ACC112 (cell line): ENCODE measurements at regions not wholly inside any gene's neighbourhood (a gene's known extent, or its start where the extent isn't known, plus 50 kb on each side); places are given as distances from the start of the nearest gene placed in this dataset.

Source experiments
- H2AFZ ChIP-seq: fragments of 200-600 bp; sonication (generic); one replicate; pipeline ENCODE4 v1.6.0; 2017; ENCODE audit warnings: antibody characterized with exemption, low read length; ENCODE audit not compliant: unreplicated experiment
- H3K27ac ChIP-seq: fragments of 200-600 bp; sonication (generic); 2 replicates; pipeline ENCODE4 v1.5.1; 2014; ENCODE audit warnings: low read depth, mild to moderate bottlenecking, antibody characterized with exemption, low read length, moderate library complexity
- H3K27me3 ChIP-seq: fragments of 200-600 bp; sonication (generic); 2 replicates; pipeline ENCODE4 v1.6.1; 2014; ENCODE audit warnings: mild to moderate bottlenecking, antibody characterized with exemption, low read length, moderate library complexity, mixed read lengths; ENCODE audit not compliant: insufficient read depth
- H3K36me3 ChIP-seq: fragments of 200-600 bp; sonication (generic); 2 replicates; pipeline ENCODE4 v1.6.1; 2016; ENCODE audit warnings: mild to moderate bottlenecking, antibody characterized with exemption, low read length, moderate library complexity, mixed read lengths; ENCODE audit not compliant: insufficient read depth
- H3K4me1 ChIP-seq: fragments of 200-600 bp; sonication (generic); one replicate; pipeline ENCODE4 v1.6.1; 2016; ENCODE audit warnings: low read length, mixed read lengths; ENCODE audit not compliant: insufficient read depth, unreplicated experiment, control insufficient read depth
- H3K4me3 ChIP-seq: fragments of 200-600 bp; sonication (generic); 2 replicates; pipeline ENCODE4 v1.5.1; 2014; ENCODE audit warnings: mild to moderate bottlenecking, low read depth, low read length
- H3K79me2 ChIP-seq: fragments of 200-600 bp; sonication (generic); one replicate; pipeline ENCODE4 v1.6.0; 2016; ENCODE audit warnings: low read length; ENCODE audit not compliant: control insufficient read depth, unreplicated experiment, insufficient read depth

DNA sequence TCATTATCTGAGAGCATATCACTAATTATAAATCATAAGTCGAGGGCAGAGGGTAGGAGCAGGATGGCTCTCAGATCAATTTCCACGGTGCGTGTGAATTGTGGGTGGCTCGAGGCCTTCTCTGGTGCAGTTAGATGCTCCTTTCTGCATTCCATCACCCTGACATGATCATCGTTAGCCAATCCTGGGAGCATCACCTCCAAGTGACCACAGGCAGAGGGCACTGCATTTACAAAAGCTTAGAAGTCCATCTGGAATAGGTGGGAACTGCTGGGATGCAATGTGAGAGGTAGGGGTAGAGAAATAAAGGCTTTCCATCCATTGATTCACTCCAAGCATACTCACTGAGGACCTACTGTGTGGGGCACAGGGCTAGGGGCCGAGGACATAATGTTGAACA lies 538.2 kb upstream of the TBX3 start:
- Histone ChIP-seq H3K27ac (no peak overlapping the region), H3K27me3 (no peaks in the 10 kb centered on the region), H2AFZ (no peak overlapping the region)

DNA sequence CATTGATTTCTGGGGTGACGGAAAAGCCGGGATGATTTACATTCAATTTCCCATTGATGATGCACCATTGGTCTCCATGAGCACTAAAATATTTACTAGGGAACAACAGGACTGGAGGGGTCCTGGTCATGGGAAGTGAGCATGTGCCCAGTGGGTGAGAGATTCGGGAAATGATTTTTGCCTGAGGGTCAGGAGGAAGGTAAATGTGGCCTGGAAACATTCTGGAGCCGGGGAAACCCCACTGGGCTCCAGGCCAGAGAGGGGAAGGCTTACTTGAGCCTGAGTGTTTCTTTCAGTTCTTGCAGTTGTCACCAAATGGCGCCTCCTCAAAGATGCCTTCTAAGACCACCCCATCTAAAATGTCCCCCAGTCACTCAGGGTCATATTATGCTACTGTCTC lies 532.3 kb upstream of the TBX3 start:
- Histone ChIP-seq H3K27me3 (no peaks in the 10 kb centered on the region; the same call in 1 of the 2 replicates), H3K27ac (no peak overlapping the region), H3K4me3 (no peak overlapping the region), H3K4me1 (no peaks in the 10 kb centered on the region), H2AFZ (no peak overlapping the region), H3K79me2 (no peaks in the 10 kb centered on the region), H3K36me3 (no peaks in the 10 kb centered on the region)

More for the DNA sequence above, 538.2 kb upstream of the TBX3 start:
- Histone ChIP-seq H3K4me1 (peaks cover 19% of the 10 kb centered on the region), H3K79me2 (no peaks in the 10 kb centered on the region), H3K36me3 (no peaks in the 10 kb centered on the region), H3K4me3 (no peak overlapping the region)

DNA sequence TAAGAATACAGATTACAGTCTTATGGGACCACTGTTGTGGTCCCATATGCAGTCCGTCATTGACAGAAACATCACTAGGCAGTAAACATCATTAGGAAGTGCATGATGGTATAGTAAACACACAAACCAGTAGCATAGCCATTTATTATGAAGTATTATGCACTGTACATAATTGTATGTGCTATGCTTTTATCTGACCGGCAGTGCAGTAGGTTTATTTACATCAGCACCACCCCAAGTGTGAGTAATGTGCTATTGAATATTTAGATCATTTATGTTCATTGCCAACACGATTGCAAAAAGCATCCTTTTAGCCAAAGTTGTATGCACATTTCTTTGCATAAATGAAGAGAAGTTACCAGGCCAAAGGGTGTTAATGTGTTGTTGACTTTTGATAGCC lies 531.6 kb upstream of the TBX3 start:
- H3K27ac ChIP-seq: no peak overlapping the region
- no peaks in the 10 kb centered on the region for H3K4me1 ChIP-seq
- H3K4me3 ChIP-seq: no peak overlapping the region
- no peaks in the 10 kb centered on the region for H3K79me2 ChIP-seq
- H2AFZ ChIP-seq: no peak overlapping the region
- H3K27me3 ChIP-seq: no peaks in the 10 kb centered on the region; the same call in 1 of the 2 replicates
- H3K36me3 ChIP-seq: no peaks in the 10 kb centered on the region

DNA sequence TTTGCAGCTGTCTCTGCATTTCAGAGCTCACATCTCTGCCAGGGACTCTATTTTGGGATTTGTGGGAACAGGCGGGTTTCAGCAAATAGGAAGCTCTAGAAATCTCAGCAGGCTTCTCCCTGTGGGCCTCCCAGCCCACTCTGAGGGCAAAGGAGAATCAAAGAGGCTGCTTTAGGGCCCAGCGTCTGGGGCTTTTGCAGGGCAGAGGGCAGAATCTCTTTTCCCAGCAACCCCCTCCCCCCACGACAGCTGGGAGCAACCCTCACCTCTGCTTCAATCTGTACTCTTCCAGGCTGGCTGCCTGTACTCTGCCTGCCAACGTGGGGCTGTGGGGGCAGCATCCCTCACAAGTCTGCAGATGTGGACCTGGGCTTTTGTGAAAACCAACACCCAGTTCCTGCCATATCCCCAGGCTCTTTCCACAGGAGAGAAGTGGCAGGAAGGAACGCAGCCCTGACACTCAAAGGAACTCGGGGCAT lies 529.6 kb upstream of the TBX3 start:
- Histone ChIP-seq H3K4me1 (no peaks in the 10 kb centered on the region), H2AFZ (no peak overlapping the region), H3K27me3 (no peaks in the 10 kb centered on the region; the same call in 1 of the 2 replicates), H3K4me3 (no peak overlapping the region), H3K27ac (no peak overlapping the region), H3K79me2 (no peaks in the 10 kb centered on the region), H3K36me3 (no peaks in the 10 kb centered on the region)

DNA sequence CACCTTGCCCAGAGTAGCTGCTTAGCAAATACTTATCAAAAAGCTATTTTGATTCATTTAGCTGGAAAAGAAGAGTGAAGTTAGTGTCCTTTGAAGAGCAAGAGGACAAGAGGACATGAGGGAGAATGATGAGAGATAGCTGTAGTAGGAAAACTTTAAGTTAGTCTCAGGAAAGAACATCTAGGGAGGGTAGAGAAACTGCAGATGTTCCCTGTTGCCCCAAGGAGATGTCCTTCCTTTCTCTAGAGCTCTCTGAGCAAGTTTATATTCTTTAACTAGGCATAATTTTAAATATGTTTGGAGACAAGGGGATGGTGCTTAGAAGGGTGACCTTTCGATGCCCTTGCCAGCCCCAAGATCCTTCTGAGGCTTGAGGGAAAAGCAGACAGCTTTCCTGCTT lies 529.1 kb upstream of the TBX3 start:
- H2AFZ ChIP-seq: no peak overlapping the region
- no peaks in the 10 kb centered on the region for H3K36me3 ChIP-seq
- H3K4me1 ChIP-seq: no peaks in the 10 kb centered on the region
- H3K79me2 ChIP-seq: no peaks in the 10 kb centered on the region
- no peak overlapping the region for H3K27ac ChIP-seq
- H3K27me3 ChIP-seq: no peaks in the 10 kb centered on the region; the same call in 1 of the 2 replicates
- H3K4me3 ChIP-seq: no peak overlapping the region

DNA sequence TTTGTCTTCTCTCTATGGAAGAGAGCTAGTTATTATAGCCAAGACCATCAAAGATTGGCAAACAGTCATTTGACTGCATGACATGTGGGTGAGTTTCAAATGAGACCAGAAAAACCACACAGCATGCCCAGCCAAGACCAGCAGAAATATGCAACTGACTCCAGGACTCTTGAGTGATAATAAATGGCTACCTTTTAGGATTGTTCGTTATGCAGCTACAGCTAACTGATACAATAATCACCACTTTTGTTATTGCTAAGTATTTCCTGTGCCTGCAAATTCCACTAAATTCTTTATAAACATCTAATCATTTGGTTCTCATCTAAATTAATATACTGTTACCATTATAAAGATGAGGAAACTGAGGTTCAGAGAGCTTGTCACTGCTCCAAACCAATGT lies 528.4 kb upstream of the TBX3 start:
- Histone ChIP-seq H3K27ac (no peak overlapping the region), H3K4me1 (no peaks in the 10 kb centered on the region), H3K27me3 (no peaks in the 10 kb centered on the region; the same call in 1 of the 2 replicates), H3K36me3 (no peaks in the 10 kb centered on the region), H2AFZ (no peak overlapping the region), H3K4me3 (no peak overlapping the region), H3K79me2 (no peaks in the 10 kb centered on the region)

DNA sequence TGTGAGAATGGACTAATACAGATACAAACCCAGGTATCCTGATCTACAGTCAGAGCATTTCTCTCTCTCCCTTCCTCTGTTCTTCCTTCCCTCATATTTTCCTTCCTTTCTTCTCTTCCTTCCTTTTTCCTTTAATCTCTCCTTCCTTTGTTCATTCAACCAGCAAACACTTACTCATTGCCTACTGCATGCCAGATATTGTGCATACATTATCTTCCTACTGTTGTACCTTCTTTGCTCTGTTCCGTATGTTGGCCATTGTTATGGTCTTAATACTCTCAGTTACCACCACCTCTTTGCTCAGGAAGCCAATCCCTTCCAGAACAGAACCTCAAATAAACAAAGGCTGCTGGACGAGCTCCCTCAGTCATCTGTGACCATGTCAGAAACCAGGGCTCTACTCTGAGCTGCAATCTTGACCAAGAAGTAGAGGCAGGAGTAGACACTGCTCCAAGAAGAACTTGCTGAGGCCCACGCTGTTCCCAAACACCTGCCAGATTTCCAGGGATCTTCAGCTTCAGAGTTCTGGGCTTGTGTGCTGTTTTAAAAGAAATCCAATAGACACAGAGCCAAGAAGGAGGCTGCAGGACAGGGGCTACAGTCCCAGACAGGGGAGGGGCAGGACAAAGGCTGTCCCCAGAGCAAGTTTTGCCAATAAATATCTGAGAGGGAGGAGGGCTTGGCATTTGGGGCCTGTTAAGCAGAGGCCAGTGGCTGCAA lies 526.7 kb upstream of the TBX3 start:
- Histone ChIP-seq H3K36me3 (no peaks in the 10 kb centered on the region), H3K4me1 (no peaks in the 10 kb centered on the region), H3K79me2 (no peaks in the 10 kb centered on the region), H3K4me3 (no peak overlapping the region), H3K27ac (no peak overlapping the region), H2AFZ (no peak overlapping the region), H3K27me3 (no peaks in the 10 kb centered on the region; the same call in 1 of the 2 replicates)

DNA sequence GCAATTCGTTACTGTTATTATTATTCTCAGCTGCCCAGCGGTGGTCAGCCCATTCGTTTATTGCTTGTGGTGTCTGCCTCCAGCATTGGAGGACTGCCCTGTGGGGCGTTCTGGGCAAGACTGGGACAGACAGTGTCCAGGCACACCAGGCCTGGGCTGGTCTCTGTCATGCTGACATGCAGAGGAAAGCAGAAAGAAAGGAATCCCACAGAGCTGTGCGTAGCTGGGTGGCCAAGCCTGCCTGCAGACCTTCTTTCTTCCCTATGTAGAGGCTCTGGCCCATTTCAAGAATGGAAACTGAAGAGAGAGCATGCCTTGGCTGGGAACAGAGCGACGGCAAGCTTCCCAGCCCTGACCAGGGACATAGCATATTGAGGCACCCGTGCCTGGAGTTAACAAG lies 525.3 kb upstream of the TBX3 start:
- H3K79me2 ChIP-seq: no peaks in the 10 kb centered on the region
- no peaks in the 10 kb centered on the region for H3K36me3 ChIP-seq
- H3K27me3 ChIP-seq: no peaks in the 10 kb centered on the region; the same call in 1 of the 2 replicates
- H3K4me3 ChIP-seq: no peak overlapping the region
- H2AFZ ChIP-seq: no peak overlapping the region
- H3K4me1 ChIP-seq: peaks cover 11% of the 10 kb centered on the region
- no peak overlapping the region for H3K27ac ChIP-seq

DNA sequence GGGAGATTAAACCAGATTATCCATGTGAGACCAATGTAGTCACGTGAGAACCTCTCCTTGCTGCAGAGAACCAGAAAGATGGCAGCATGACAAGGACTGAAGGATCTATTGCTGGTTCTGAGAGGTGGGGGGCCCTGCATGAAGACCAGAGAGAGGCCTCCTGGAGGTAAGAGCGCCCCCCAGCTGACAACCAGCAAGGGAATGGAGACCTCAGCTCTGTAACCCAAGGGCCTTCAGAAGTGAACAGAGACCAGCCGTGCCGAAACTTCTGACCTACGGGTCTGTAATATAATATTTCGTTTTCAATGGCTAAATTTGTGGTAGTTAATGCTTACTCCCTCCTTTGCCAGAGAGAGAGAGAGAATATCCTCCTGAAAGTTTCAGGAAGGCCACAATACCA lies 524.1 kb upstream of the TBX3 start:
- Histone ChIP-seq H2AFZ (no peak overlapping the region), H3K27ac (no peak overlapping the region), H3K36me3 (no peaks in the 10 kb centered on the region), H3K79me2 (no peaks in the 10 kb centered on the region), H3K4me3 (no peak overlapping the region), H3K4me1 (peaks cover 11% of the 10 kb centered on the region), H3K27me3 (no peaks in the 10 kb centered on the region; the same call in 1 of the 2 replicates)

DNA sequence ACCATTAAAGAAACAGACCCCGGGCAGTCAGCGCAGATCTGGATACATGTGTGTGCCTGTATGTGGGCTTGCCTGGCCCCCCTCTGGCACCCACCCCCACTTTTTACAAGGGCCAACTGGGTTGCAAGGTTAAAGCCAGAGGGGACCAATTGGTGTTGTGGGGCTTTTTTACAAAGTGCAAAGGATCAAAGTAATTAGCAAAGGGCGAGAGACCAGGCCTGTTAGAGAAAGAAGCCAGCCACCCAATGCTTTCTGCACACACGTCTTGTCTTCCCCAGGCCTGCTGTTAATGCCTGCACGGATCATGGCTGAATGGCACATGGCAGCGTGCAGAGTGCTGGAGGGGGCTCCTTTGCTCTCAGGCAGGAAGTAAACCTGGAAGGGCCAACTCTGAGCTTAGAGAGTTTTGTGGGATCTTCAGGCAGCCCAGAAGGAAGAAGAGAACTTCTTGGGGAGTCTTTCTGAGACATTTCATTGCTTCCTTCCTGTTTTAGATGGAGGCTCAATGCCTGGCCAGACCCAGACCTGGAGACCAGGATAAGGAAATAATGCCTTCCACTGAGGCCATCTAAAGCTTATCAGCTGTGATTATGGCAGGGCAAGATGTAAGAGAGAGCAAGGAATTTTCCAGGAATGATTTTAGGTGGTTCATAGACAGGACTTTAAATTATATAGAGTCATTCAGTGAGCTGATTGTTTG lies 523.4 kb upstream of the TBX3 start:
- Histone ChIP-seq H2AFZ (no peak overlapping the region), H3K79me2 (no peaks in the 10 kb centered on the region), H3K36me3 (no peaks in the 10 kb centered on the region), H3K4me3 (no peak overlapping the region), H3K27me3 (no peaks in the 10 kb centered on the region; the same call in 1 of the 2 replicates), H3K27ac (no peak overlapping the region), H3K4me1 (peaks cover 11% of the 10 kb centered on the region)

DNA sequence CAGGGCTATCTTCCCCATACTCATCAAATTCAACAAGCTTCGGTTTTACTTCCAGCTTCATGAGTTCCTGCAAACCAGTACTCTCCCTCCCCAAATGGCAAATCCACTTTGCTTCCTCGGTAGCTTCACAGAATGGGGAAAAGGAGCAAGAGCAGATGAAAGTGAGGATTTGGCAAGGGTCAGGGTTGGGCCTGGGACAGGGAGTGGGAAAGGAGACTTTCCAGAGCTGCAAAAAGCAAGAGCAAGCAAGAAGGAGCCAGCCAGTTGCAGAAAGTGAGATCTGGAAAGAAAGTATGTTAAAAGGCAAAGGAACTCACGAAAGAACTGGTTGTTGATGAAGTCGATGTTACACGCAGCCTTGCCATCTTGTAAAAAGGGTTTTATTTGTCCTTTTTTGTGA lies 522.8 kb upstream of the TBX3 start:
- H3K79me2 ChIP-seq: no peaks in the 10 kb centered on the region
- no peak overlapping the region for H3K27ac ChIP-seq
- no peaks in the 10 kb centered on the region for H3K27me3 ChIP-seq
- peaks cover 11% of the 10 kb centered on the region for H3K4me1 ChIP-seq
- no peaks in the 10 kb centered on the region for H3K36me3 ChIP-seq
- H2AFZ ChIP-seq: no peak overlapping the region
- H3K4me3 ChIP-seq: no peak overlapping the region
